ENCODE measurements at regions not wholly inside any gene's neighbourhood (a gene's known extent, or its start where the extent isn't known, plus 50 kb on each side); places are given as distances from the start of the nearest gene placed in this dataset.
A peak's percentile ranks its signal among the peaks of the same experiment; 100 is the strongest.

DNA sequence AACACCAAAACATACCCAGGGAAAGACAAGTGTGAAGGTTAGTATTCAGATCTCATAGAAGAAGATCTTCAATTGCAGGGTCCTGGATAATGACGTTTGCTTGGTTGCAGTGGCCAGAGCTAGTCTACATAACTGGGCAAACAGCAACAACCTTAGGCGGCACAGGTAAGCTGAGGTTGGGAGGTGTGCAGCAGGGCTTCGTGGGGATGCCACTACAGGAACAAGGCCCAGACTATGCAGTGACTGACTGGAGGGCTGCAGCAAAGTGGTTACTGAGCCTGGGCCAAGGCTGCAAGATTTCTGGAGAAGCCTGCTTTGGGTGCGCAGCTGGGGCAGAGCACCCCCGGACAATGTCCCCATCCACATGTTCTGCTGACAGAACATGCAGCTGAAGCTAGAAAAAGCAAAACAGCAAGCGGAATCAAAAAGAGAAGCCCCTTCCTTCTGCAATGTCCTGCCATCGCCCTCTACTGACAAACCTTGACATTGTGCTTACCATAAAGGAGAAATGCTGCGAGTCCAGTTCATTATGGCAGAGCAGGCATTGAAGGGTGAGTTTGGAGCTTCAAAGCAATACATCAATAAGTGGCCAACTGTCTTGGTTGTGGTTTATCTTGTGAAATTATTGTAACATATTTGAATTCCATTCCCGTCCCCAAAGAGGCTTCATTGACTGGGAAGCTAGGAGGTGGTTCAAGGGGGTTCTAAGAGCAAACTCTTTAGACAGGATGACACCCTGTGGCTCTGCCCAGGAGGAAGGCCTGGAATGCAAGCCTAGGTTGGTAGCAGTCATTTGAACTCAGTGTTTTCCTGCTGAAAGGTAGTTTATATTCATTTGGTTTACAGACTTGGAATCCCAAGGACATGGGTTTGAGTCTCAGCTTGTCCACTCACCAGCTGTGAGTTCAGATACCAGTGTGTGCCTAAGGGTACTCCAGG, 217.0 kb downstream of the PDCD6IP start:
- TF ChIP-seq, protein P1, sequence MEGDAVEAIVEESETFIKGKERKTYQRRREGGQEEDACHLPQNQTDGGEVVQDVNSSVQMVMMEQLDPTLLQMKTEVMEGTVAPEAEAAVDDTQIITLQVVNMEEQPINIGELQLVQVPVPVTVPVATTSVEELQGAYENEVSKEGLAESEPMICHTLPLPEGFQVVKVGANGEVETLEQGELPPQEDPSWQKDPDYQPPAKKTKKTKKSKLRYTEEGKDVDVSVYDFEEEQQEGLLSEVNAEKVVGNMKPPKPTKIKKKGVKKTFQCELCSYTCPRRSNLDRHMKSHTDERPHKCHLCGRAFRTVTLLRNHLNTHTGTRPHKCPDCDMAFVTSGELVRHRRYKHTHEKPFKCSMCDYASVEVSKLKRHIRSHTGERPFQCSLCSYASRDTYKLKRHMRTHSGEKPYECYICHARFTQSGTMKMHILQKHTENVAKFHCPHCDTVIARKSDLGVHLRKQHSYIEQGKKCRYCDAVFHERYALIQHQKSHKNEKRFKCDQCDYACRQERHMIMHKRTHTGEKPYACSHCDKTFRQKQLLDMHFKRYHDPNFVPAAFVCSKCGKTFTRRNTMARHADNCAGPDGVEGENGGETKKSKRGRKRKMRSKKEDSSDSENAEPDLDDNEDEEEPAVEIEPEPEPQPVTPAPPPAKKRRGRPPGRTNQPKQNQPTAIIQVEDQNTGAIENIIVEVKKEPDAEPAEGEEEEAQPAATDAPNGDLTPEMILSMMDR (IDR thresholded peaks at IDR 0.05; ENCODE audit: low read depth, low read length) = peak; percentile 64
- TF ChIP-seq EZH2phosphoT487 (IDR thresholded peaks at IDR 0.05; ENCODE audit: low read depth) = no peak
